ENCODE measurements at regions not wholly inside any gene's neighbourhood (a gene's known extent, or its start where the extent isn't known, plus 50 kb on each side); places are given as distances from the start of the nearest gene placed in this dataset.

DNA sequence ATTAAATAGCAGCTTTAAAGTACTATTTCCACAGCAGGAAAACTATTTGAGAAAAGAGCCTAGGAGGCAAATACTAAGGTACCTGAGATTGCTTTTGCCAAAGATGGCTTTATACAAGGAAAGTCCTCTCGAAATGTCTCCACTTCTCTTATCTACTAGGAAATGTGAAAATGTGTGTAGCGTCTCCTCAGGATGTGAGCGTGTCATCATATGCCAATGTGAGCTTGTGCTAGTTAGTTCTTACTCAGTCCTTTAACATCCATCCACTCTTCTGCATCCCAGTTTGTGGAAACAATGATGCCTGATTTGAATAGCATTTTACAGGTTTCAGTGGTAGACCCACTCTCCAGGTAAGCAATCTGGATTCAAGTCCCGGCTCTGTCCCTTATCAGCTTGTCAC lies 421.0 kb downstream of the DYNC2H1 start:
- no peak for TF ChIP-seq CTCF (IDR thresholded peaks at IDR 0.05)
- no peak for TF ChIP-seq POLR2A (IDR thresholded peaks at IDR 0.05)
